ENCODE measurements at regions not wholly inside any gene's neighbourhood (a gene's known extent, or its start where the extent isn't known, plus 50 kb on each side); places are given as distances from the start of the nearest gene placed in this dataset.
A peak's percentile ranks its signal among the peaks of the same experiment; 100 is the strongest.
"Not testable (repeated sequence)": the region's sequence is repeated elsewhere in the genome, so short reads cannot be mapped to it uniquely, and the experiment has no call there.

GRCh38 chr18:71105078-71105819 is 816.4 kb downstream of the SOCS6 start:
- DNase-seq (ENCODE audit: low read depth): peak; percentile 27

- DNase-seq (ENCODE audit: low read depth): no peak
Measured at GRCh38 chr18:71079606-71080005, 790.8 kb downstream of the SOCS6 start.

DNA sequence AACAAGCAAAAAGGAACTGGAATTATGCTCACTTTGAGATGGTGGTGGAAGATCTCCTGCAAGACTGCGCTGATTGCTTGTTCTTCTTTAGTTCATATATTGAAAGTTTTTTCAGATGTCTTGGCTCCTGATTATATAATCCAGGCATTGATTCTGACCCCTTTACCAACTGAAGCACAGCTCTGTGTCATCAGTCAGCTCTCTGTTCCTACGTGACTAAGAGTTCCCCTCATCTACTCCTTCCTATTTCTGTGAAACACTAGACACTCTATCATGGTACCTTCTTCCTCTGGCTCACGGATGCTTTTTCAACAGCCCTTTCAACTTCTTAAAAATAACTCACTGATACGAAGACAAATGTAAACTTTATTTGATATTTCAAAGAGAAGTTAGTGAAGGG is 788.6 kb downstream of the SOCS6 start:
- DNase-seq (ENCODE audit: low read depth): no peak

GRCh38 chr18:71075147-71075546 is 786.3 kb downstream of the SOCS6 start:
- no peak for DNase-seq (ENCODE audit: low read depth)

DNA sequence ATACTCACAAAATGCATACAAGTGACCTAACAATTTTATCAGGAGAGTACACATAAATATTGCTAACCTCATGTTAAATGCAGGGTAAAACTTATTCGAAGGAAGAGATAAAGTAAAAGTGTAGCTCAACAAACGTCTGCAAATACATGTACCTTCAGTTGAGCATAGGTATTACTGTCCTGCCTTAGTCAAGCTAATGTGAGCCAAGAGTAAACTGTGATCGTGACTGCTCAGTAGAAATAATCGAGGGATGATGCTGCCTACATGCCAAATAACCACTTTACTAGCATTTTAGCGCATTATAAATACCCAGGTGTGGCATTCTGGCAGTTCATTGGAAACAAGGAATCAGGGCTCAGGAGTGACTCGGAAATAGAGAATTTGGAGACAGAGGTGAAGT is 779.5 kb downstream of the SOCS6 start:
- no peak for DNase-seq (ENCODE audit: low read depth)

DNA sequence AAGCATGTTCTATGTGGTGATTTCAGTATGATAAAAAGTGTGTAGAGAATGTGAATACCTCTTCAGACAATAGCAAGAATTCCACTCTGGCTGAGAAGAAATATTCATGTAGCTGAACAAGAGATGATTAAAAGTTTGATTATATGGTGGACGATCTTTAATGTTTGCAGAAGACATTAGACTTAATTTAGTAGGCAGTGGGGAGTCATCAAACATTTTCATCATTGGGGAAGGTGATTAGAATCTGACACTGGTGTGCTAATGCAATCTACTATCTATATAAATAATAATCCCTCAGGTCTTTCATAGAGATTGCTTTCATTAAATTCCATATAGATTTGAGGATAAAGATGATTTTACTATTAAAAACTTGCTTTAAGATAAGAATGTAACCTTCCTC is 761.0 kb downstream of the SOCS6 start:
- DNase-seq (ENCODE audit: low read depth): no peak

DNA sequence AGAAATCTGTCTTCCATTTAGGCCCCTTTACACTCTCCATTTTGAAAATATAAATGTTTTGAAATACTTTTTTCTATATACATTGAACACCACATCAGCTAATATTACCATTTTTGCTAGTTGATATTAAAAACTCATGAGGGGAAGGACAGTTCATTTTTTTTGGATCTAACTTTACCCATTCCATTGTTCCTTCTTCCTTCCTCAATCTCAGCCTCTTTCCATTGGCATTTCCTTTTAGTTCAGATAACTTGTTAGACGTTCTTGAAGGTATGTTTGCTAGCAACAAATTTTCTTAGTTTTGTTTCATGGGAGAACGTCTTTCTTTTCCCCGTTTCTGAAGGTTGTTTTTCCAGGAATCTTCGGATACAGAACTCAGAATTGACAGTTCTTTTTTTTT is 759.0 kb downstream of the SOCS6 start:
- no peak for DNase-seq (ENCODE audit: low read depth)

- no peak for DNase-seq (ENCODE audit: low read depth)
Measured at GRCh38 chr18:71045331-71046065, 756.7 kb downstream of the SOCS6 start.

DNA sequence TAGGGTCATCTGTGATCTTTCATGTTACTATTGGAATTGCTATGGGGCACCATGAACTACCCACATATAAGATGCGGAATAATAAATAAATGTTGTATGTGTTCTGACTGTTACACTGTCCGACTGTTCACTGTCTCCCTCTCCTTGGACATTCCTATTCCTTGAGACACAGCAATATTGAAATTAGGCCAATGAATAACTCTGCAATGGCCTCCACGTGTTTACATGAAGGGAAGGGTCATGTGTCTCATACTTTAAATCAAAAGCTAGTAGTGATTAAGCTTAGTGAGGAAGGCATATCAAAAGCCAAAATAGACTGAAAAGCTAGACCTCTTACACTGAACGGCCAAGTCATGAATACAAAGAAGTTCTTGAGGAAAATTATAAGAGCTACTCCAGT is 751.3 kb downstream of the SOCS6 start:
- no peak for DNase-seq (ENCODE audit: low read depth)

GRCh38 chr18:71038196-71038595 is 749.4 kb downstream of the SOCS6 start:
- DNase-seq (ENCODE audit: low read depth): no peak

- DNase-seq (ENCODE audit: low read depth): peak; percentile 88
Measured at GRCh38 chr18:71036783-71037182, 747.9 kb downstream of the SOCS6 start.

- DNase-seq (ENCODE audit: low read depth): not testable (repeated sequence)
Measured at GRCh38 chr18:71031296-71032191, 742.7 kb downstream of the SOCS6 start.

GRCh38 chr18:71030085-71030484 is 741.2 kb downstream of the SOCS6 start:
- DNase-seq (ENCODE audit: low read depth): not testable (repeated sequence)

GRCh38 chr18:71028285-71028762 is 739.5 kb downstream of the SOCS6 start:
- DNase-seq (ENCODE audit: low read depth): no peak

DNA sequence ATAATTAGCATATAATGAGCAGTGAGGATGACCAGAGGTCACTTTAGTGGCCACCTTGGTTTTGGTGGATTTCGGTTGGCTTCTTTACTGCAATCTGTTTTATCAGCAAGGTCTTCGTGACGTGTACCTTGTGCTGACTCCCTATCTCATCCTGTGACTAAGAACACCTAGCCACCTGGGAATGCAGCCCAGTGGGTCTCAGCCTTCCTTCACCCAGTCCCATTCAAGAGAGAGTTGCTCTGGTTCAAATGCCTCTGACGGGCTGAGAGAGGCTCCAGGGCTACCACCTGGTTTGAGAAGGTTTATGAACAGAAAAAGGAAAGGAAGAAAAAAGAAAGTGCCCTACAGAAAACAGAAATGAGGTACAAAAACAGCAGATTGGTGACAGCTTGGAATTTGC is 738.7 kb downstream of the SOCS6 start:
- no peak for DNase-seq (ENCODE audit: low read depth)

DNA sequence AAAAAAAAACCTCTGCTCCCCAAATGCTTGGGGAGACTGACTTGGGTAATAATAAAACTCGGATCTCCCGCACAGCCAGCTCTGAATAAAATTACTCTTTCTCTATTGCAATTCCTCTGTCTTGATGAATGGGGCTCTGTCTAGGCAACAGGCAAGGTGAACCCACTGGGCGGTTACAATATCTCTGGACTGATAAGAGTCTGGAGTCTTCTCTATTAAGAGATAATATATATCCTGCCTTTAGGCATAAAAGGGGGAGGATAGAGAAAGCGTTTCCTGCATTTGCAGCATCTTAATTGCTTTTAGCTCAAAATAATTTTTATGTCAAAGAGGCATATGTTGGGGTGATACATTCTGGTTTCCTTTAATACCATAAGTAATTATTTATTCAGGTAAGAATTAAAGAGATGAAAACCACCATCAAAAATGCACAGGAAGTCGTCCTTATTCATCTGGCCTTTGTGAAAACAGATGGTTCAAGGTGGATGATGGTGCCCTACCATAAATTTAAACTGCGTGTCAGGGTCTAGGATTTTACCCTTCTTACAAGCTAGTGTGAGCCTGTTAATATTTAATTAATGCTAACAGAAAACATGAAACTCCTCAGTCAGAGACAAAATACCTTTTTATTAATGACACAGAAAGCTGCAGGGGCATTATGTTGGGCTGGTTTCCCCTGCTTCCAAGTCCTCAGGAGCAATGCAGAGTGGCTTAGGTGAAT is 736.8 kb downstream of the SOCS6 start:
- DNase-seq (ENCODE audit: low read depth): no peak

DNA sequence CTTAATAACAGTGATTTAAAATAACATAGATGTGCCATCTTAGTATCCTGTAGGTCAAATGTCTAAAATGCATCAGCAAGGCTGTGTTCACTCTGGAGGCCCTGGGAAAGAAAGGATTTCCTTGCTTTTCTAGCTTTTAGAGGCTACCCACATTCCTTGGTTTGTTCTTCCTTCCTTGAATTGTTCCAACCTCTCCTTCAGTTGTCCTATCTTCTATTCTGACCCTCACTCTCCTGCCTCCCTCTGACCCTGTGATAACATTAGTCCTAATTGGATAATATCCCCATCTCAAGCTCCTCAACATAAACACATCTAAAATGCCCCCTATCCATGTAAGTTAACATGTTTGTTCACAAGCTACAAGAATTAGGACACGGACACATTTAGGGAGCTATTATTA is 733.5 kb downstream of the SOCS6 start:
- no peak for DNase-seq (ENCODE audit: low read depth)

DNA sequence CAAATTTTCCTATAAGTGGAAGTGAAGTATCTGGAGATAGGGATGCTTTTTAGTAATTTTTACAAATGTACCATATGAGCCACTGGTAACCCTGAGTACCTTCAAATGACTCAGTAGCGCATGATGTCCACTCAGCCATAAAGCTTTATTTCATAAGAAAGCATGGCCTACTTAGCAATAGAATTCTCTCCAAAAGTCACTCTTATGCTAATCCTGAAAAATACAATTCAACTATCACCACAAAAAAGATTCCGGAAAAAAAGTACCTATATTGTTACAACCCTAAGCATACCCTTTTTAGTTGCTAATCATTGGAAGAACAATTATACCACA is 732.2 kb downstream of the SOCS6 start:
- DNase-seq (ENCODE audit: low read depth): peak; percentile 23

GRCh38 chr18:71020342-71021029 is 731.6 kb downstream of the SOCS6 start:
- DNase-seq (ENCODE audit: low read depth): peak; percentile 49

GRCh38 chr18:71018816-71019215 is 730.0 kb downstream of the SOCS6 start:
- DNase-seq (ENCODE audit: low read depth): no peak

GRCh38 chr18:71012789-71013188 is 723.9 kb downstream of the SOCS6 start:
- DNase-seq (ENCODE audit: low read depth): no peak
